ENCODE measurements at regions not wholly inside any gene's neighbourhood (a gene's known extent, or its start where the extent isn't known, plus 50 kb on each side); places are given as distances from the start of the nearest gene placed in this dataset.

DNA sequence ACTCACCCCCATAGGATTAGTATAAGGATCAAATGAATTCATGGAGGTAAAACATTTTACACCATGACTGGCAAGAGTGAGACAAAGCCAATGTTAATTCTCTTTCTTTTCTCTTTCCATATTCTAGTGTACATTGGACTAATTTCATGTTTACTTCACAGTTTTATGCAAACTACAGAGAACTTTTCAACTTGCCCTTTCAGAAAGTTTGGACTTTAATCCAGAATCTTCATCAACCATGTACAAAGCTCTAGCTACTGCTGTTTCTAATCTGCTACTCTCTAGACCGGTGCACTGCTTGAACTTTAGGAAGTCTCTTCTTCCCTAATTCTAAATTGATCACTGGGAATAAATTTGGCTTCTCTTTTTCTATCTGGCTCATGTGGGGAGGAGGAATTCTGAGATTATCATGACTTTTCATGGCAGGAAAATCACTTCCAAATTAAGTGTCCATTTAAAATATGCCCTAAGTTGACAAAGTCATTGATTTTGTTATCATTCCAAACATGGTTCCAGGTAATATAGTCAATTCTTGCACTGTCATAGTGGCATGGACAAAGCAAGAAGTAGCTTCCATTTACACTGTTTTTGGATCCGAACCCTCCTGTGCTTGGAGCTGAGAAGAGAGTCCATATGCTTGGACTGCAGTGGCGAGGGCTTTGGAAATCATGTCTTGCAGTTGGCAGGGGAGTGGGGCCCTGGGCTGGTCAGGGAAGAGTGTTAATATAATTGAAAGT, 903.3 kb downstream of the CCSER2 start:
- Mint-ChIP-seq H3K27ac (no peak overlapping the region), H3K27me3 (no peaks in the 10 kb centered on the region), H3K36me3 (no peaks in the 10 kb centered on the region), H3K9me3 (no peaks in the 10 kb centered on the region), H3K4me1 (no peaks in the 10 kb centered on the region), H3K4me3 (no peak overlapping the region)

DNA sequence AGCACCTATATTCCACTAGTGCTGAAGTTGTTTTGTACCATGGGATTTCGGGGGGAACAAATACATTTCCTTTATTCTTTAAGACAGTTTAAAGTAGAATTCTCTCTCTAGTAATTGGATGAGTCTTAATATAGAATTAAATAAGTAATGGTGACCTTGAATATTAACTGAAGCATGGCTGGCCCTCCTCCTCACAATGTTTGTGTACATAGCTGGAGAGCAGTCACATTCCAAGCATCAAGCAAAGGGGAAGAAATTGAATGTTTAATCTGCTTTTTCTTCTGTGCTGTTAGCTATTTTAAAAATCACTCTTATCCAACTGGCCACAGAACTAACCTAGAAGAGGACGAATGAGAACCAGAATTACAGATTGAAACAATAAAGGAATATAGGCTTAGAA, 906.9 kb downstream of the CCSER2 start:
- Mint-ChIP-seq H3K4me1 (no peaks in the 10 kb centered on the region), H3K36me3 (no peaks in the 10 kb centered on the region), H3K4me3 (no peak overlapping the region), H3K27ac (no peak overlapping the region), H3K9me3 (no peaks in the 10 kb centered on the region), H3K27me3 (peaks cover 2% of the 10 kb centered on the region)

DNA sequence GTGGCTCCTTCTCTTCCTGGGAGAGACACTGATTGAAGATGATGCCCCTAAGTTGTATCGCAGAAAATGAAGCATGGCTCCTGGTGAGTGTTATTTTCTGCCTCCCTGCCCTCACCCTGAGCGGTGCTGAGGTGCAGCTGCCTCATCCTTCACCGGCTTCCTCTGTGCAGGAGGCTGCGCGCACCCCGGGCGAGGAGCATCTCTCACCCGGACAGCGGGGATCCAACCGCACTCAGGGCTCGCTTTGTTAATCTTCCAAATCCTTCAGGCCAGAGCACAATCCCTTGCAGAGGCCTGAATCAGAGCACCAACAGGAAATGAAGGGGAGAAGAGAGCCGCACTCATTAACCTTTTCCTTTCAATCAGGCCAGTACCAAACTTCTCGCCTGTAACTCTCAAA, 910.3 kb downstream of the CCSER2 start:
- Mint-ChIP-seq H3K4me1 (no peaks in the 10 kb centered on the region), H3K27ac (no peak overlapping the region), H3K9me3 (no peaks in the 10 kb centered on the region), H3K36me3 (no peaks in the 10 kb centered on the region), H3K4me3 (no peak overlapping the region), H3K27me3 (peaks cover 2% of the 10 kb centered on the region)

DNA sequence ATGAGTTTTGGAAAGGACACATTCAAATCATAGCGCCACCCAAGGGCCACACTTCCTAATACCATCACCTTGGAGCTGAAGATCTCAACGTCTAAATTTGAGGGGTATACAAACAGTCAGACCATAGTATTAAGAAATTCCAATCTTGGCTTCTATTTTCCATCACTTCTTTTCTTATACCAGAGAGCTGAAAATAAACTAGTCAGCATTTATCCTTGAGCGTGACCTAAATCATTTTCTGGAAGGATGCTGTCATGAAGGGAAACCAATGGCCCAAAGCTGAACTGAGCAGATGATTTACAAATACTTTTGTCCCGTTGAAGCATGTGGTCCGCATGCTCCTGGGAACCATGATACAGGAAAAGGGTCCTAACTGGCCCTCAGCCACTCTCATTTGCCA, 921.9 kb downstream of the CCSER2 start:
- Mint-ChIP-seq H3K9me3 (peaks cover 0 to 4% (median 2%) of the 10 kb centered on the region in 3 donors), H3K4me1 (no peaks in the 10 kb centered on the region), H3K27ac (no peak overlapping the region), H3K36me3 (no peaks in the 10 kb centered on the region), H3K4me3 (no peak overlapping the region), H3K27me3 (no peaks in the 10 kb centered on the region)

DNA sequence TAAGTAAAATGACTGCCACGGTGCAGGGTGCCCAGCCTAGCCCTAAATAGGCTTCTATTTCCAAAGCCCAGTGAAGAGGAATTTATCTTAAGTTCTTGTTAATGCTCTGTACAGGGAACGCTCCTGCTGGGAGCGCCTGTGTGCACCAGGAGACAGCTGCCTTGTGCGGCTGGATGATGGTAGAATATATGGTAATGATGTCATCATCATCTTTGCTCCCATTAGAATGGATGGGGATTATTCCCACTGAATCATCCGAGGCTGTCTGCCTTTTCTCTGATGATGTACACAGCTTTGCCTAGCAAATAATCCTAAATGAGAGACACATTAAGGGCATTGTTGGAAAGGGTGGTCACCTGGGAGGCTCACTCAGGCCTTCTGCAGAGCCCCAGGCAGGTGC, 928.1 kb downstream of the CCSER2 start:
- no peaks in the 10 kb centered on the region for H3K4me1 Mint-ChIP-seq
- no peaks in the 10 kb centered on the region for H3K27me3 Mint-ChIP-seq
- no peak overlapping the region for H3K27ac Mint-ChIP-seq
- H3K9me3 Mint-ChIP-seq = peaks cover 0 to 3% (median 0%) of the 10 kb centered on the region in 3 donors
- H3K4me3 Mint-ChIP-seq = no peak overlapping the region
- H3K36me3 Mint-ChIP-seq = peaks cover 2% of the 10 kb centered on the region

DNA sequence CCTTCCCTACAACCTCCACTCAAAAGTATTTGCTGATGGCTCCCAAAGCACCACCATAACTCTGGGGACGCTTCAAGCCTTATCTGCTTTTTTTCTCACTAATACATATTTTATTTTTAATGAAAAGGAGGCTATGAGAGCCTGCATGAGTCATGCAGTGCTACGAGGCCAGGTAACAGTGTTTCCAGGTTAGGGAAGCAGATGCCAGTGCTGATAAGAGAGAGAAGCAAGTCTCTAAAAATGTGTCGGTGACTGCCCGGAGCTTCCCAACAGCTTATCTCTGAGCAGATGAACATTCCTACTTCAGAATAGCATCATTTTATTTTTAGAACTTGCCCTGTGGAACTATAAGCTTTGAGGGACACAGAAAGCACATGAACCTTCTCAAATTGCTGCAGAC, 931.5 kb downstream of the CCSER2 start:
- no peak overlapping the region for H3K4me3 Mint-ChIP-seq
- peaks cover 2% of the 10 kb centered on the region for H3K36me3 Mint-ChIP-seq
- no peaks in the 10 kb centered on the region for H3K27me3 Mint-ChIP-seq
- peaks cover 0 to under 1% (median 0%) of the 10 kb centered on the region in 3 donors for H3K9me3 Mint-ChIP-seq
- H3K4me1 Mint-ChIP-seq = no peaks in the 10 kb centered on the region
- H3K27ac Mint-ChIP-seq = no peak overlapping the region

DNA sequence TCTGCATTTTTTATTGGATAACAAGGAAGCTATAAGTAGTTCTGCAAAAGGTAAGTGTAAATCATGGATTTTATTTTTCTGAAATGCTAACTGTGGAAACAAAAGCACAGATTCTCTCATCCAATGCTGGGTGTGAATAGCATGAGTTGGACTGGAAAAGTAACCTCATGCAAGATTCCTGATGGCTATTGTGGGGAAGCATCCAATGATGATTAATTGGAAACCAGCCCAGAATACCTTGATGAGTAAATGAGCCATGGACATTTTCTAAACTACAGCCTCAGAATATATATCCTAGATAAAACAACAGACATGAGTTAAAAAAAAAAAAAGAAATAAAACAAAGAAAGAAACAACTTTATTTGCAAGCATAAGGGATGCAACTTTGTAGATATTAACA, 934.6 kb downstream of the CCSER2 start:
- Mint-ChIP-seq H3K4me1 (no peaks in the 10 kb centered on the region), H3K4me3 (no peak overlapping the region), H3K27ac (no peak overlapping the region), H3K27me3 (no peaks in the 10 kb centered on the region), H3K9me3 (no peaks in the 10 kb centered on the region), H3K36me3 (no peaks in the 10 kb centered on the region)

DNA sequence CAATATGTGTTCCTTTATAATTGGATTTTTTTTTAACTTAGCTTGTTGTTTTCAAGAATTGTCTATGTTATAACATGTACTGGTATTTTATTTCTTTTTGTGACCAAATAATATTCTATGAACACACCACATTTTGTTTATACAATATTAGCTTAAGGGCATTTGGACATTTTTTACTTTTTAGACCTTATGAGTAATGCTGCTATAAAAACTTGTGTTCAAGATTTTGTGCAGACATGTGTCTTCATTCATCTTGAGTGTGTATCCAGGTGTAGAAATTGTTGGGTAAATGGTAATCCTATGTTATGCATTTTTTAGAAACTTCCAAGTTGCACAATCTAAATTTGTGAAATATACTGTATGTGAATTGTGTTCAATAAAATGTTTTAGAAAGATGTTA, 936.7 kb downstream of the CCSER2 start:
- Mint-ChIP-seq H3K27me3 (no peaks in the 10 kb centered on the region), H3K27ac (no peak overlapping the region)

DNA sequence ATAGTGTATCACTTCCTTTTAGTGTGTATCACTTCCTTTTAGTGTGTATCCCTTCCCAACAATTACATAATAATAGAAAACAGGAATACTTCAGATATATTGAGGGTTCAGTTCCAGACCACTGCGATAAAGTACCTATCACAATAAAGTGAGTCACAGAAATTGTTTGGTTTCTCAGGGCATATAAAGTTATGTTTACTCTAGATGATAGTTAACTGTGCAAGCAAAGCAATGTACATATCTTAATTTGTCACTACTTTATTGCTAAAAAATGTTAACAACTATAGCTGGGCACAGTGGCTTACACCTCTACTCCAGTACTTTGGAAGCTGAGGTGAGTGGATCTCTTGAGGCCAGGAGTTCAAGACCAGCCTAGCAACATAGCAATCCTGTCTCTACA, 938.4 kb downstream of the CCSER2 start:
- no peaks in the 10 kb centered on the region for H3K4me1 Mint-ChIP-seq
- no peak overlapping the region for H3K27ac Mint-ChIP-seq
- no peaks in the 10 kb centered on the region for H3K27me3 Mint-ChIP-seq
- peaks cover 2 to 9% (median 3%) of the 10 kb centered on the region in 3 donors for H3K9me3 Mint-ChIP-seq
- H3K36me3 Mint-ChIP-seq = no peaks in the 10 kb centered on the region
- no peak overlapping the region for H3K4me3 Mint-ChIP-seq

More for the DNA sequence above, 936.7 kb downstream of the CCSER2 start:
- Mint-ChIP-seq H3K4me1 (no peaks in the 10 kb centered on the region), H3K9me3 (peaks cover 0 to 3% (median 0%) of the 10 kb centered on the region in 3 donors), H3K4me3 (no peak overlapping the region), H3K36me3 (no peaks in the 10 kb centered on the region)

DNA sequence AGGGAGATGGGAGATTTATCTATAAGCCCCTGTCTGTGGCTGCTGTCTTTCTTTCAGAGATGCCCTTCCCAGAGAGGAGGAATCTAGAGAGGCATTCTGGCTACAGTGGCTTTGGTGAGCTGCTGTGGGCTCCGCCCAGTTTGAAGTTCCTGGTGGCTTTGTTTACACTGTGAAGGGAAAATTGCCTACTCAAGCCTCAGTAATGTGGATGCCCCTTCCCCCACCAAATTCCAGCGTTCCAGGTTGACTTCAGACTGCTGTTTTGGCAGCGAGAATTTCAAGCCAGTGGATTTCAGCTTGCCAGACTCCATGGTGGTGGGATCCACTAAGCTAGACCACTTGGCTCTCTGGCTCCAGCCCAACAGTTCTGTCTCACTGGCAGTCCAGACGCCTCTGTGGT, 951.6 kb downstream of the CCSER2 start:
- Mint-ChIP-seq H3K4me3 (no peak overlapping the region), H3K27me3 (no peaks in the 10 kb centered on the region), H3K36me3 (no peaks in the 10 kb centered on the region), H3K4me1 (no peaks in the 10 kb centered on the region), H3K9me3 (peaks cover 0 to 2% (median 2%) of the 10 kb centered on the region in 3 donors), H3K27ac (no peak overlapping the region)

DNA sequence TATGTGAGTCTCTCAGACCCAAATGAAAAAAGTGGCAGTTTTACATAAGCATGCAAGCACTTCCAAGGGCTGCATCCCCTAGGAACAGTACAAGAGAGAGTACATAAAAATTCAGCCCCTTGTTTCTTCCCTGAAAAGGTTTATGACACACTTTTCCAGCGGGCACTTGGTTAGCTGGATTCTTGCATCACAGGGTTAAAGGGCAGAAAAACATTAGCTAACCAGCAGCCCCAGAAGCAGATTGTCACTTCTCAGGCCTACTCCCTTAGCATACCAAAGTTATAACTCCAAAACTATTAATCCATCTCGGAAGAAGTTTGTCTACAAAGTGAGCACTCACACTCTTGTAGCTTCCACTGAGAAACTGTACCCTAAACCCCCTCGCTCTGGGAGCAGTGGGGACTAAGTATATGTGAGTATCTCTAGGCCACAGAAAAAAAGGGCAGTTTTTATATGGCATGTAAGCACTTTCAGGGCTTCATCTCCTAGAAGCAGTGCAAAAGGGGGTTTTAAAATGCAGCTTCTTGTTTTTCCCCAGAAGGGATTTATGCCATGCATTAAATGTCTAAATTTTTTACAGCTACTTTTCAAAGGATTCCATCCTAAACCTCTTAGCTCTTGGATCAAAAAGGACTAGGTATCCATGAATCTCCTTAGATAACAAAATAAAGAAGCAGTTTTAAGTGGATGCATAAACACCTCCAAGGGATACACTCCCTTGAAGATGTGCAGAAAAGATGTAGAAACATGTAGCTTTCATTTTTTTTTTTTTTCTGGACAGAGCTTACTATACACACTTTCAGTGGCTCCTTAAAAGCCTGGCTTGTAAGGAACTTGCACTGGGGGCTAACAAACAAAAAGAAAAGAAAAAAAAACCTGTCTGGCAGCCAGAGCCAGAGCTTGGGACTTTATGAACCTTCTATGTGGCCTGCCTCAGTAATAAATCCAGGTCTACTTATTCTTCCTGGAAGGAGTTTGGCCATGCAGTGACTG, 956.7 kb downstream of the CCSER2 start:
- H3K27me3 Mint-ChIP-seq = no peaks in the 10 kb centered on the region
- H3K36me3 Mint-ChIP-seq = no peaks in the 10 kb centered on the region

DNA sequence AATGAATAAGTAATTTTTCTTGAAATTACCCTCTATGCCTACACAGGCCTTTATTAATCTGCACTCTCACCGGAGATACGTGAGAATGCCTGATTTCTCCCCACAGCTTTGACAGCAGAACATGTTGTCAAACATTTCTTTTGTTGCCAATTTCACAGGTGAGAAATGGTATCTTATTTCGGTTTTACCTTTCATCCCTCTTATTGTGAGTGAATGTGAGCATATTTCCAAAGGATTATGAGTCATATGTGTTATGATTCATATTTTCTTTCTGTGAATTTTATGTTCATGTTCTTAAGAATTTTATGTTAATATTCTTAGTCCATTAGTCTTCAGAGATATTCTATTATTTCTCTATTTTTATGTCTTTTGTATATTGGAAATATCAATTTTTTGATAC, 965.1 kb downstream of the CCSER2 start:
- Mint-ChIP-seq H3K27me3 (no peaks in the 10 kb centered on the region), H3K4me3 (no peak overlapping the region), H3K27ac (no peak overlapping the region), H3K4me1 (no peaks in the 10 kb centered on the region), H3K36me3 (no peaks in the 10 kb centered on the region), H3K9me3 (peaks cover 2 to 7% (median 3%) of the 10 kb centered on the region in 3 donors)

More for the DNA sequence above, 956.7 kb downstream of the CCSER2 start:
- no peak overlapping the region for H3K27ac Mint-ChIP-seq
- H3K4me1 Mint-ChIP-seq = no peaks in the 10 kb centered on the region
- peaks cover 0 to 5% (median 3%) of the 10 kb centered on the region in 3 donors for H3K9me3 Mint-ChIP-seq
- no peak overlapping the region for H3K4me3 Mint-ChIP-seq

DNA sequence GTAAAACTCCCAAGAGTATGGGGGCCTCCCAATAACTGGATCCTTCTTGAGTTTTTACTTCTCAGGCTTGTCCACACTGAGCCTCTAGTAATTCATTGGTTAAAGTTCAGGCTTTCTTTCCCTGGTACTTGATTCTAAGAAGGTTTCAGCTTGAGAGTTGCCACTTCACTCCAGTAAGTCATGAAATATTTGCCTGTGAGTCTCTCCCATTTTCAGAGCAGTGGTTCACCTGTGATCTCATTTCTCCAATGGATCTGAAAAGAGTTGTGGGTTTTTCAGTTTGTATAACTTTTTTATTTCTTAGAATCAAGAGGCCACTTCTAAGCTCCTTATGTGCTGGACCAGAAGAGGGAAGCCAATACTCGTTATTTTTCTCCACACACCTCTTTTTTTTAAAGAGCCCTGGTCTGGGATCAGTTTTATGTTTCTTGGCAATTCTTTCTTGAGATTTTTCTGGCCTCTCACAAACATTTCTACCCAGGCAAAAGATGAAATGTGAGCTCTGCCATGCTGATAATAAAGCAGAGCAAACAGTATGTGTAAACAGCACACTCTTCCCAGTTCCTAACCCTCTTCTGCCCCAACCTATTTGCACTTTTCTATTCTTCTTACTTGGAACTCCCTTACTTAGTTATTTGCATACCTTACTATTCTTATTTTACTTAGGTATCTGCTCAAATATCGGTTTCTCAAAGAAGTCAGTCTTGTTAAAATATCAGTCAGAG, 983.4 kb downstream of the CCSER2 start:
- Mint-ChIP-seq H3K27ac (no peak overlapping the region), H3K36me3 (no peaks in the 10 kb centered on the region), H3K27me3 (no peaks in the 10 kb centered on the region), H3K9me3 (peaks cover 0 to 4% (median 2%) of the 10 kb centered on the region in 3 donors), H3K4me1 (no peaks in the 10 kb centered on the region), H3K4me3 (no peak overlapping the region)

DNA sequence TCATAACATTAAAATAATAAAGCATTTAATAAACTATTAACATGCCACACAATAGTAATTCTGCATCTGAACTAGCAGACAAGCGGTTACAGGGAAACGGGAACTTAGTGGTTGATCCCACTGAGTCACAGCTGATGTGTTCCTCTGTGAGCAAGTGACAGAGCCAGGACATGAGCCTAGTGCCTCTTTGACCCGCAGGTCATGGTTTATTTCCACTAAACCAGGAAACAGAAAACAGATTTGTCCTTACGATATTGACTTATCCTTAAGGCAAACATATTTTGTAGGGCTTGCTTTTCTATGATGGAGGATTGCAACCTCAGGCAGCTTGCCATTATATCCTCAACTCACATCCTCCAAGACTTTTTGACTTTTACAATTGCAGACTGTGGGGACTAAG, 987.3 kb downstream of the CCSER2 start:
- no peaks in the 10 kb centered on the region for H3K36me3 Mint-ChIP-seq

DNA sequence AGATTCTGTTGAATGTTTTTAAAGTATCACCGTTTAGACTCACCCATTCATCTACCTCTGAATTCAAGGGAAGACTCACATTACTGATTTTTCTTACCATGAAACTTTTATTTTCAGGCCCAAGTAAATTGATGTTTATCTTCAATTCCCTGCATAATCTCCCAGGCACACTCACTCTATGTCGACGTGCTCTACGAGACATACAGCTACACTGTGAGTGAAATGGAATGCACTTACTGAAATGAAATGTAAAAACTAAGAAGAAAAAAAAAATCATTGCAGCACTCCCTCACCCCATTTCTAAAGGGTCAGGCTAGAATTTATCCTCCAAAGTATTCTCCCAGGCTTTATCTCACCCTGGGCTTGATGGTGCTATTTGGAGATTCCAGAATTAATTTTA, 987.9 kb downstream of the CCSER2 start:
- no peak overlapping the region for H3K27ac Mint-ChIP-seq
- H3K27me3 Mint-ChIP-seq = no peaks in the 10 kb centered on the region
- H3K9me3 Mint-ChIP-seq = peaks cover 0 to 4% (median 2%) of the 10 kb centered on the region in 3 donors
- H3K4me3 Mint-ChIP-seq = no peak overlapping the region
- no peaks in the 10 kb centered on the region for H3K36me3 Mint-ChIP-seq
- no peaks in the 10 kb centered on the region for H3K4me1 Mint-ChIP-seq

More for the DNA sequence above, 987.3 kb downstream of the CCSER2 start:
- no peak overlapping the region for H3K27ac Mint-ChIP-seq
- no peaks in the 10 kb centered on the region for H3K4me1 Mint-ChIP-seq
- H3K27me3 Mint-ChIP-seq = no peaks in the 10 kb centered on the region
- H3K9me3 Mint-ChIP-seq = peaks cover 0 to 4% (median 2%) of the 10 kb centered on the region in 3 donors
- H3K4me3 Mint-ChIP-seq = no peak overlapping the region

Measured in IgD-negative memory B cell (primary cell).